ENCODE measurements at regions not wholly inside any gene's neighbourhood (a gene's known extent, or its start where the extent isn't known, plus 50 kb on each side); places are given as distances from the start of the nearest gene placed in this dataset.

- no peak for TF ChIP-seq CTCF (conservative IDR thresholded peaks at IDR 0.05; ENCODE audit: low read depth, low read length)
- TF ChIP-seq EZH2 (IDR thresholded peaks at IDR 0.05; ENCODE audit: low read length, unreplicated experiment): no peak
These were observed 92.2 kb downstream of the C5orf15 start for GRCh38 chr5:133876266-133876665.

Data from PC-3 (cell line).